ENCODE measurements at regions not wholly inside any gene's neighbourhood (a gene's known extent, or its start where the extent isn't known, plus 50 kb on each side); places are given as distances from the start of the nearest gene placed in this dataset.

DNA sequence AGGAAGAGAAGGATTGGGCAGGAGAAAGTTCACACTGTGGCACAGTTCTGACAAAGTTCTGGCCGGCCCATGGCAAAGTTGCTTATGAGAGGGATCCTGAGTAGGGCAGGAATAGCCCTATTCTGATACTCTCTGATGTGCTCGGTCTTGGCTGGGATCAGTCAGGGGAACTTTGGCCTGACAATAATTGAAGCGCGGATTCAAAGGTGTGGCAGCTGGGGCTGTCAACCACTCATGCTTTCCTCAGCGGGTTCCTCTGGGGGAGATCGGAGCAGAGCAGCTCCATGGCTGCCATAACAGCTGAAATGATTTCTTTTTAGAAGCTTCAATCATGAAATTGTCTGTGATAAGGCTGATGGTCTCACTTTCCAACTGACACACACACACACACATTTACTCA is 714.1 kb downstream of the DHX35 start:
- DNase-seq (no peak), FAIRE-seq (no peak)
- H3K4me1 ChIP-seq (ENCODE audit: control insufficient read depth in 2 of 3, insufficient read depth in 2 of 3, low read depth in 1 of 3, low read length in 3 of 3) = no peaks in the 10 kb centered on the region
- no peak overlapping the region for H3K9ac ChIP-seq (ENCODE audit: low read length in 3 of 3)
- H3K36me3 ChIP-seq (ENCODE audit: control insufficient read depth in 2 of 3, insufficient read depth in 3 of 3, low read length in 3 of 3) = no peaks in the 10 kb centered on the region
- intact Hi-C loops (cut with DNase I) = no loop called here
- H3K4me3 ChIP-seq (ENCODE audit: low read length in 3 of 3) = no peak overlapping the region
- H3K9me3 ChIP-seq (ENCODE audit: control insufficient read depth in 2 of 3, insufficient read depth in 1 of 3, low read length in 3 of 3) = peaks cover 0 to 4% (median 0%) of the 10 kb centered on the region in 3 donors
- TF ChIP-seq, protein P1, sequence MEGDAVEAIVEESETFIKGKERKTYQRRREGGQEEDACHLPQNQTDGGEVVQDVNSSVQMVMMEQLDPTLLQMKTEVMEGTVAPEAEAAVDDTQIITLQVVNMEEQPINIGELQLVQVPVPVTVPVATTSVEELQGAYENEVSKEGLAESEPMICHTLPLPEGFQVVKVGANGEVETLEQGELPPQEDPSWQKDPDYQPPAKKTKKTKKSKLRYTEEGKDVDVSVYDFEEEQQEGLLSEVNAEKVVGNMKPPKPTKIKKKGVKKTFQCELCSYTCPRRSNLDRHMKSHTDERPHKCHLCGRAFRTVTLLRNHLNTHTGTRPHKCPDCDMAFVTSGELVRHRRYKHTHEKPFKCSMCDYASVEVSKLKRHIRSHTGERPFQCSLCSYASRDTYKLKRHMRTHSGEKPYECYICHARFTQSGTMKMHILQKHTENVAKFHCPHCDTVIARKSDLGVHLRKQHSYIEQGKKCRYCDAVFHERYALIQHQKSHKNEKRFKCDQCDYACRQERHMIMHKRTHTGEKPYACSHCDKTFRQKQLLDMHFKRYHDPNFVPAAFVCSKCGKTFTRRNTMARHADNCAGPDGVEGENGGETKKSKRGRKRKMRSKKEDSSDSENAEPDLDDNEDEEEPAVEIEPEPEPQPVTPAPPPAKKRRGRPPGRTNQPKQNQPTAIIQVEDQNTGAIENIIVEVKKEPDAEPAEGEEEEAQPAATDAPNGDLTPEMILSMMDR (IDR thresholded peaks at IDR 0.05; ENCODE audit: borderline replicate concordance, extremely low read depth, insufficient read depth) = no peak
- H3K27ac ChIP-seq (ENCODE audit: low read depth in 2 of 2, low read length in 2 of 2) = no peak overlapping the region
- no peaks in the 10 kb centered on the region for H3K27me3 ChIP-seq (ENCODE audit: control insufficient read depth, insufficient read depth, low read length)

DNA sequence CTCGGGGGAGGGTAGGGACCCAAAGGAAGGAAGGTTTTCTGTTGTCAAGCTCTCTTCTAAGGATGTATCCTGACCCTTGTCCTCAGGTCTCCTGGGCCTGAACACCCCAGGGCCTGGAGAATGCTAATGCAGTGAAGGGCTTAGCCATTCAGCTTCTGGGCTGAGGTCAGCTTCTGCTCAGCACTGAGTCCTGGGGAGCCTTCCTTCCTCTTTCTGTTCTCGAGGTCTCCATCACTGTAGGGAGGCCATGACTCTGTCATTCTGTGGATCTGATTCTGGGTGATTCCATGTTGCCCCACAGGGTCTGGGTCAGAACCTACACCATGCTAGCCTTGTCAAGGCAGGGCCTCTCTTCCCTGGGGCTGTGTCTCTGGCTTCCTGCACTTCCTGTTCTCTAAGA is 712.7 kb downstream of the DHX35 start:
- DNase-seq = no peak
- Histone ChIP-seq H3K4me3 (ENCODE audit: low read length in 3 of 3) (no peak overlapping the region), H3K9me3 (ENCODE audit: control insufficient read depth in 2 of 3, insufficient read depth in 1 of 3, low read length in 3 of 3) (no peaks in the 10 kb centered on the region), H3K9ac (ENCODE audit: low read length in 3 of 3) (no peak overlapping the region), H3K4me1 (ENCODE audit: control insufficient read depth in 2 of 3, insufficient read depth in 2 of 3, low read depth in 1 of 3, low read length in 3 of 3) (no peaks in the 10 kb centered on the region), H3K36me3 (ENCODE audit: control insufficient read depth in 2 of 3, insufficient read depth in 3 of 3, low read length in 3 of 3) (no peaks in the 10 kb centered on the region), H3K27me3 (ENCODE audit: control insufficient read depth, insufficient read depth, low read length) (no peaks in the 10 kb centered on the region), H3K27ac (ENCODE audit: low read depth in 2 of 2, low read length in 2 of 2) (no peak overlapping the region)
- no peak for FAIRE-seq
- intact Hi-C loops (cut with DNase I) = no loop called here
- TF ChIP-seq, protein P1 (IDR thresholded peaks at IDR 0.05; ENCODE audit: borderline replicate concordance, extremely low read depth, insufficient read depth) = no peak

DNA sequence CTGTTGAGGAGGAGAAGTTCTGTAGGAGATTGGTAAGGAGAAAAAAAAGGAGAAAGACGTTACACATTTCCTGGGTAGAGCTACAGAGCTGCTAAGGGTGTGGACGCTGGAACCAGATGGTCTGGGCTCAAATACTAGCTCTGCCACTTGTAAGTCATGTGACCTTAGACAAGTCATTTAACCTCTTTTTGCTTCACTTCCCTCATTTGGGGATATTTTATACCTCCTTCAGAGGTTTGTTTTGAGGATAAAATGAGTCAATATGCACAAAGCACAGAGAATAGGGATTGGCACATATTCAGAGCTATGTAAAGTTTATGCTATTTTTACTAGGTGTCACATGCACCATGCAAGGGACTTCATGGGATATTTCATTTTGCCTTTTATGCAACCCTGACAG is 708.8 kb downstream of the DHX35 start:
- Histone ChIP-seq H3K9ac (ENCODE audit: low read length in 3 of 3) (no peak overlapping the region), H3K27ac (ENCODE audit: low read depth in 2 of 2, low read length in 2 of 2) (no peak overlapping the region), H3K4me3 (ENCODE audit: low read length in 3 of 3) (no peak overlapping the region), H3K9me3 (ENCODE audit: control insufficient read depth in 2 of 3, insufficient read depth in 1 of 3, low read length in 3 of 3) (no peaks in the 10 kb centered on the region), H3K4me1 (ENCODE audit: control insufficient read depth in 2 of 3, insufficient read depth in 2 of 3, low read depth in 1 of 3, low read length in 3 of 3) (no peaks in the 10 kb centered on the region), H3K27me3 (ENCODE audit: control insufficient read depth, insufficient read depth, low read length) (no peaks in the 10 kb centered on the region), H3K36me3 (ENCODE audit: control insufficient read depth in 2 of 3, insufficient read depth in 3 of 3, low read length in 3 of 3) (no peaks in the 10 kb centered on the region)
- FAIRE-seq = no peak
- no peak for DNase-seq
- TF ChIP-seq, protein P1 (IDR thresholded peaks at IDR 0.05; ENCODE audit: borderline replicate concordance, extremely low read depth, insufficient read depth) = no peak
- intact Hi-C loops (cut with DNase I) = no loop called here

DNA sequence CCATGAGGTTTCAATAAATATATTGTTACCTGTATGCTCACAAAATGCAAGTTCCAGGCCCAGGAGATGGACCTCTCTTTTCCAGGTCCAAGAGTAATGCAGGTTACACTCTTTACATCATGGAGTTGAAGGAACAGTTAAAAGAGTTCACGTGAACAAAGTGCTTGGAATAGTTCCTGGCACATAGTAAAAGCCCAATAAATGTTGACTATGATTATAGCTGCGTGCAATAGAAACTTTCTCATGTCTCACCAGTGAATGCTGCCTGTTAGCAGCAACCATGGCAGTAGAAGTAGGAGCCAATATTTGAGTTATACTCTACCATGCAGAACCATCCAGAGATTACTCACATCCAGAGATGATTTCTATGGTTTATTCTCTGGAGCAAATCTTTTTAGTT is 707.5 kb downstream of the DHX35 start:
- intact Hi-C loops (cut with DNase I) = no loop called here
- Histone ChIP-seq H3K9me3 (ENCODE audit: control insufficient read depth in 2 of 3, insufficient read depth in 1 of 3, low read length in 3 of 3) (no peaks in the 10 kb centered on the region), H3K27me3 (ENCODE audit: control insufficient read depth, insufficient read depth, low read length) (no peaks in the 10 kb centered on the region), H3K4me1 (ENCODE audit: control insufficient read depth in 2 of 3, insufficient read depth in 2 of 3, low read depth in 1 of 3, low read length in 3 of 3) (no peaks in the 10 kb centered on the region), H3K27ac (ENCODE audit: low read depth in 2 of 2, low read length in 2 of 2) (no peak overlapping the region), H3K9ac (ENCODE audit: low read length in 3 of 3) (no peak overlapping the region), H3K36me3 (ENCODE audit: control insufficient read depth in 2 of 3, insufficient read depth in 3 of 3, low read length in 3 of 3) (no peaks in the 10 kb centered on the region), H3K4me3 (ENCODE audit: low read length in 3 of 3) (no peak overlapping the region)
- TF ChIP-seq, protein P1 (IDR thresholded peaks at IDR 0.05; ENCODE audit: borderline replicate concordance, extremely low read depth, insufficient read depth) = no peak
- FAIRE-seq (no peak), DNase-seq (no peak)

Measured in kidney (tissue), 13 donors.